ENCODE measurements at regions not wholly inside any gene's neighbourhood (a gene's known extent, or its start where the extent isn't known, plus 50 kb on each side); places are given as distances from the start of the nearest gene placed in this dataset.

DNA sequence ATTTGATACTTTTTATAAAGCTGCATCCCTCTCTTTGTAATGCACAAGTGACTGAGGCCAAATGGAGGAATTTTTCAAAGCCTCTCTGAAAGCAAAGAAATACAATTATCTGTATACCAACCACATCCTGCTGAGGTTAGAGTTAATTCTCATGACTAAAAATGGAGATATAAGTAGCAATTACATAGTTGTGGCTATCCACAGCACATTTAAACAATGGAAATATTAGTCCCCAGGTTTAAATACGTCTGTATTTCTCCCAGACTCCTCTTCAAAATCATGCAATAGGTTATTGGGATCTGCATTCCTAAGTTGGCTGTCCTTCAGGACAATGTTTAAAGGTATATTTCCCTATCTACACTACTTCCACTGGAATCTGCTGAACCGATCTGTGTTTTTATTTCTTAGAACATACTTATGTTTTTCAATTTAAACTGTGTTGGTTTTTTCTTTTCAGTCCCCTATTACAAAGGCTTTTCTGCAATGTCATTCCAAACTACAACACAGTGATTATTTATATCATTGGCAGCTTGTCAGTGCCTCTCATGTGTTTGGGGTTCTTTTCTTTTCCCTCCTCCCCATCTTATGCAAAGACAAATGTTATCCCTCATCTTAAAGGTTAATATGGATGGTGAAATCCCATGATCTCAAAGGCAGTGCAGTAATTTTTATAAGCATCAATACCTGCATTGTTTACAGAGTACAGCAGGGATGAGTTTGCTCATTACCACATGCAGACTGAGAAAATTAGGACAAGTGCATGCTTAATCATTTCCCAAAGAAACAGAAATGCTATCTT lies 134.8 kb upstream of the FSHR start:
- TF ChIP-seq, protein P1, sequence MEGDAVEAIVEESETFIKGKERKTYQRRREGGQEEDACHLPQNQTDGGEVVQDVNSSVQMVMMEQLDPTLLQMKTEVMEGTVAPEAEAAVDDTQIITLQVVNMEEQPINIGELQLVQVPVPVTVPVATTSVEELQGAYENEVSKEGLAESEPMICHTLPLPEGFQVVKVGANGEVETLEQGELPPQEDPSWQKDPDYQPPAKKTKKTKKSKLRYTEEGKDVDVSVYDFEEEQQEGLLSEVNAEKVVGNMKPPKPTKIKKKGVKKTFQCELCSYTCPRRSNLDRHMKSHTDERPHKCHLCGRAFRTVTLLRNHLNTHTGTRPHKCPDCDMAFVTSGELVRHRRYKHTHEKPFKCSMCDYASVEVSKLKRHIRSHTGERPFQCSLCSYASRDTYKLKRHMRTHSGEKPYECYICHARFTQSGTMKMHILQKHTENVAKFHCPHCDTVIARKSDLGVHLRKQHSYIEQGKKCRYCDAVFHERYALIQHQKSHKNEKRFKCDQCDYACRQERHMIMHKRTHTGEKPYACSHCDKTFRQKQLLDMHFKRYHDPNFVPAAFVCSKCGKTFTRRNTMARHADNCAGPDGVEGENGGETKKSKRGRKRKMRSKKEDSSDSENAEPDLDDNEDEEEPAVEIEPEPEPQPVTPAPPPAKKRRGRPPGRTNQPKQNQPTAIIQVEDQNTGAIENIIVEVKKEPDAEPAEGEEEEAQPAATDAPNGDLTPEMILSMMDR (conservative IDR thresholded peaks at IDR 0.05; ENCODE audit: low read depth in 2 of 2): no peak
- no peak for TF ChIP-seq EZH2phosphoT487 (IDR thresholded peaks at IDR 0.05; ENCODE audit: unreplicated experiment)
- no peak for TF ChIP-seq POLR2AphosphoS5 (IDR thresholded peaks at IDR 0.05; ENCODE audit: low read depth)
- TF ChIP-seq, protein P2, sequence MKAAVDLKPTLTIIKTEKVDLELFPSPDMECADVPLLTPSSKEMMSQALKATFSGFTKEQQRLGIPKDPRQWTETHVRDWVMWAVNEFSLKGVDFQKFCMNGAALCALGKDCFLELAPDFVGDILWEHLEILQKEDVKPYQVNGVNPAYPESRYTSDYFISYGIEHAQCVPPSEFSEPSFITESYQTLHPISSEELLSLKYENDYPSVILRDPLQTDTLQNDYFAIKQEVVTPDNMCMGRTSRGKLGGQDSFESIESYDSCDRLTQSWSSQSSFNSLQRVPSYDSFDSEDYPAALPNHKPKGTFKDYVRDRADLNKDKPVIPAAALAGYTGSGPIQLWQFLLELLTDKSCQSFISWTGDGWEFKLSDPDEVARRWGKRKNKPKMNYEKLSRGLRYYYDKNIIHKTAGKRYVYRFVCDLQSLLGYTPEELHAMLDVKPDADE (IDR thresholded peaks at IDR 0.05): no peak
- no peak for TF ChIP-seq EZH2 (IDR thresholded peaks at IDR 0.05; ENCODE audit: low read depth, unreplicated experiment)
- no peak for TF ChIP-seq CREB1 (CRISPR knock-in tag; IDR thresholded peaks at IDR 0.05; ENCODE audit: low read depth)
- TF ChIP-seq, protein P3, sequence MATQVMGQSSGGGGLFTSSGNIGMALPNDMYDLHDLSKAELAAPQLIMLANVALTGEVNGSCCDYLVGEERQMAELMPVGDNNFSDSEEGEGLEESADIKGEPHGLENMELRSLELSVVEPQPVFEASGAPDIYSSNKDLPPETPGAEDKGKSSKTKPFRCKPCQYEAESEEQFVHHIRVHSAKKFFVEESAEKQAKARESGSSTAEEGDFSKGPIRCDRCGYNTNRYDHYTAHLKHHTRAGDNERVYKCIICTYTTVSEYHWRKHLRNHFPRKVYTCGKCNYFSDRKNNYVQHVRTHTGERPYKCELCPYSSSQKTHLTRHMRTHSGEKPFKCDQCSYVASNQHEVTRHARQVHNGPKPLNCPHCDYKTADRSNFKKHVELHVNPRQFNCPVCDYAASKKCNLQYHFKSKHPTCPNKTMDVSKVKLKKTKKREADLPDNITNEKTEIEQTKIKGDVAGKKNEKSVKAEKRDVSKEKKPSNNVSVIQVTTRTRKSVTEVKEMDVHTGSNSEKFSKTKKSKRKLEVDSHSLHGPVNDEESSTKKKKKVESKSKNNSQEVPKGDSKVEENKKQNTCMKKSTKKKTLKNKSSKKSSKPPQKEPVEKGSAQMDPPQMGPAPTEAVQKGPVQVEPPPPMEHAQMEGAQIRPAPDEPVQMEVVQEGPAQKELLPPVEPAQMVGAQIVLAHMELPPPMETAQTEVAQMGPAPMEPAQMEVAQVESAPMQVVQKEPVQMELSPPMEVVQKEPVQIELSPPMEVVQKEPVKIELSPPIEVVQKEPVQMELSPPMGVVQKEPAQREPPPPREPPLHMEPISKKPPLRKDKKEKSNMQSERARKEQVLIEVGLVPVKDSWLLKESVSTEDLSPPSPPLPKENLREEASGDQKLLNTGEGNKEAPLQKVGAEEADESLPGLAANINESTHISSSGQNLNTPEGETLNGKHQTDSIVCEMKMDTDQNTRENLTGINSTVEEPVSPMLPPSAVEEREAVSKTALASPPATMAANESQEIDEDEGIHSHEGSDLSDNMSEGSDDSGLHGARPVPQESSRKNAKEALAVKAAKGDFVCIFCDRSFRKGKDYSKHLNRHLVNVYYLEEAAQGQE (IDR thresholded peaks at IDR 0.05; ENCODE audit: unreplicated experiment): no peak
- TF ChIP-seq JUNB (IDR thresholded peaks at IDR 0.05; ENCODE audit: unreplicated experiment): no peak
- TF ChIP-seq ZNF114 (CRISPR knock-in tag; IDR thresholded peaks at IDR 0.05): no peak
- TF ChIP-seq ZNF331 (CRISPR knock-in tag; IDR thresholded peaks at IDR 0.05; ENCODE audit: low read depth): no peak
- TF ChIP-seq, protein P4, sequence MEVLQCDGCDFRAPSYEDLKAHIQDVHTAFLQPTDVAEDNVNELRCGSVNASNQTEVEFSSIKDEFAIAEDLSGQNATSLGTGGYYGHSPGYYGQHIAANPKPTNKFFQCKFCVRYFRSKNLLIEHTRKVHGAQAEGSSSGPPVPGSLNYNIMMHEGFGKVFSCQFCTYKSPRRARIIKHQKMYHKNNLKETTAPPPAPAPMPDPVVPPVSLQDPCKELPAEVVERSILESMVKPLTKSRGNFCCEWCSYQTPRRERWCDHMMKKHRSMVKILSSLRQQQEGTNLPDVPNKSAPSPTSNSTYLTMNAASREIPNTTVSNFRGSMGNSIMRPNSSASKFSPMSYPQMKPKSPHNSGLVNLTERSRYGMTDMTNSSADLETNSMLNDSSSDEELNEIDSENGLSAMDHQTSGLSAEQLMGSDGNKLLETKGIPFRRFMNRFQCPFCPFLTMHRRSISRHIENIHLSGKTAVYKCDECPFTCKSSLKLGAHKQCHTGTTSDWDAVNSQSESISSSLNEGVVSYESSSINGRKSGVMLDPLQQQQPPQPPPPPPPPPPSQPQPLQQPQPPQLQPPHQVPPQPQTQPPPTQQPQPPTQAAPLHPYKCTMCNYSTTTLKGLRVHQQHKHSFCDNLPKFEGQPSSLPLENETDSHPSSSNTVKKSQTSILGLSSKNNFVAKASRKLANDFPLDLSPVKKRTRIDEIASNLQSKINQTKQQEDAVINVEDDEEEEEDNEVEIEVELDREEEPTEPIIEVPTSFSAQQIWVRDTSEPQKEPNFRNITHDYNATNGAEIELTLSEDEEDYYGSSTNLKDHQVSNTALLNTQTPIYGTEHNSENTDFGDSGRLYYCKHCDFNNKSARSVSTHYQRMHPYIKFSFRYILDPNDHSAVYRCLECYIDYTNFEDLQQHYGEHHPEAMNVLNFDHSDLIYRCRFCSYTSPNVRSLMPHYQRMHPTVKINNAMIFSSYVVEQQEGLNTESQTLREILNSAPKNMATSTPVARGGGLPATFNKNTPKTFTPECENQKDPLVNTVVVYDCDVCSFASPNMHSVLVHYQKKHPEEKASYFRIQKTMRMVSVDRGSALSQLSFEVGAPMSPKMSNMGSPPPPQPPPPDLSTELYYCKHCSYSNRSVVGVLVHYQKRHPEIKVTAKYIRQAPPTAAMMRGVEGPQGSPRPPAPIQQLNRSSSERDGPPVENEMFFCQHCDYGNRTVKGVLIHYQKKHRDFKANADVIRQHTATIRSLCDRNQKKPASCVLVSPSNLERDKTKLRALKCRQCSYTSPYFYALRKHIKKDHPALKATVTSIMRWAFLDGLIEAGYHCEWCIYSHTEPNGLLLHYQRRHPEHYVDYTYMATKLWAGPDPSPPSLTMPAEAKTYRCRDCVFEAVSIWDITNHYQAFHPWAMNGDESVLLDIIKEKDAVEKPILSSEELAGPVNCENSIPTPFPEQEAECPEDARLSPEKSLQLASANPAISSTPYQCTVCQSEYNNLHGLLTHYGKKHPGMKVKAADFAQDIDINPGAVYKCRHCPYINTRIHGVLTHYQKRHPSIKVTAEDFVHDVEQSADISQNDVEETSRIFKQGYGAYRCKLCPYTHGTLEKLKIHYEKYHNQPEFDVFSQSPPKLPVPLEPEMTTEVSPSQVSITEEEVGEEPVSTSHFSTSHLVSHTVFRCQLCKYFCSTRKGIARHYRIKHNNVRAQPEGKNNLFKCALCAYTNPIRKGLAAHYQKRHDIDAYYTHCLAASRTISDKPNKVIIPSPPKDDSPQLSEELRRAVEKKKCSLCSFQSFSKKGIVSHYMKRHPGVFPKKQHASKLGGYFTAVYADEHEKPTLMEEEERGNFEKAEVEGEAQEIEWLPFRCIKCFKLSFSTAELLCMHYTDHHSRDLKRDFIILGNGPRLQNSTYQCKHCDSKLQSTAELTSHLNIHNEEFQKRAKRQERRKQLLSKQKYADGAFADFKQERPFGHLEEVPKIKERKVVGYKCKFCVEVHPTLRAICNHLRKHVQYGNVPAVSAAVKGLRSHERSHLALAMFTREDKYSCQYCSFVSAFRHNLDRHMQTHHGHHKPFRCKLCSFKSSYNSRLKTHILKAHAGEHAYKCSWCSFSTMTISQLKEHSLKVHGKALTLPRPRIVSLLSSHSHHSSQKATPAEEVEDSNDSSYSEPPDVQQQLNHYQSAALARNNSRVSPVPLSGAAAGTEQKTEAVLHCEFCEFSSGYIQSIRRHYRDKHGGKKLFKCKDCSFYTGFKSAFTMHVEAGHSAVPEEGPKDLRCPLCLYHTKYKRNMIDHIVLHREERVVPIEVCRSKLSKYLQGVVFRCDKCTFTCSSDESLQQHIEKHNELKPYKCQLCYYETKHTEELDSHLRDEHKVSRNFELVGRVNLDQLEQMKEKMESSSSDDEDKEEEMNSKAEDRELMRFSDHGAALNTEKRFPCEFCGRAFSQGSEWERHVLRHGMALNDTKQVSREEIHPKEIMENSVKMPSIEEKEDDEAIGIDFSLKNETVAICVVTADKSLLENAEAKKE (CRISPR knock-in tag; IDR thresholded peaks at IDR 0.05): no peak

Data from GM23338 (cell line).